ENCODE measurements at regions not wholly inside any gene's neighbourhood (a gene's known extent, or its start where the extent isn't known, plus 50 kb on each side); places are given as distances from the start of the nearest gene placed in this dataset.

- TF ChIP-seq CTCF (CRISPR knock-in tag; IDR thresholded peaks at IDR 0.05) (no peak), YY1 (IDR thresholded peaks at IDR 0.05; ENCODE audit: insufficient read depth, insufficient replicate concordance, low read depth, low read length) (no peak), JUN (CRISPR knock-in tag; IDR thresholded peaks at IDR 0.05) (no peak), HNRNPLL (IDR thresholded peaks at IDR 0.05; ENCODE audit: low read depth, low read length, poor library complexity, severe bottlenecking) (no peak), ZNF839 (CRISPR knock-in tag; IDR thresholded peaks at IDR 0.05; ENCODE audit: borderline replicate concordance) (no peak), ZNF614 (CRISPR knock-in tag; IDR thresholded peaks at IDR 0.05; ENCODE audit: borderline replicate concordance) (no peak), ZNF282 (IDR thresholded peaks at IDR 0.05; ENCODE audit: partially characterized antibody) (no peak), ZNF496 (CRISPR knock-in tag; IDR thresholded peaks at IDR 0.05; ENCODE audit: insufficient replicate concordance) (no peak), ATF3 (CRISPR knock-in tag; IDR thresholded peaks at IDR 0.05) (no peak), ZIK1 (CRISPR knock-in tag; IDR thresholded peaks at IDR 0.05; ENCODE audit: borderline replicate concordance, low read depth) (no peak), POLR2AphosphoS5 (IDR thresholded peaks at IDR 0.05; ENCODE audit: low read depth, low read length) (no peak), HDAC2 (CRISPR knock-in tag; IDR thresholded peaks at IDR 0.05) (no peak), ZNF205 (CRISPR knock-in tag; IDR thresholded peaks at IDR 0.05) (no peak), POLR2A (IDR thresholded peaks at IDR 0.05; ENCODE audit: insufficient read depth in 1 of 2, low read depth in 2 of 2, low read length in 2 of 2) (no peak)
Observed at GRCh38 chr1:164971921-164972415, 384.5 kb downstream of the LMX1A start.
